Trophoblast cell (in vitro differentiated cells and primary cell): ENCODE measurements at regions not wholly inside any gene's neighbourhood (a gene's known extent, or its start where the extent isn't known, plus 50 kb on each side); places are given as distances from the start of the nearest gene placed in this dataset.

Experiments
- DNase-seq, 2 donors: peaks; one replicate each; pipeline ENCODE4 v3.0.0-alpha.2; 2016
- H2AFZ ChIP-seq: 2 replicates; pipeline ENCODE4 v1.6.1; 2013; ENCODE audit warnings: low read length, moderate library complexity, mild to moderate bottlenecking; ENCODE audit not compliant: insufficient read depth, poor library complexity
- H2AK5ac ChIP-seq: 2 replicates; pipeline ENCODE4 v1.6.1; 2013; ENCODE audit warnings: mild to moderate bottlenecking, low read length
- H2BK120ac ChIP-seq: 2 replicates; pipeline ENCODE4 v1.6.1; 2013; ENCODE audit warnings: low read length, mild to moderate bottlenecking, moderate library complexity; ENCODE audit not compliant: insufficient read depth, poor library complexity
- H2BK12ac ChIP-seq: 2 replicates; pipeline ENCODE4 v1.6.1; 2013; ENCODE audit warnings: mild to moderate bottlenecking, low read length, moderate library complexity
- H2BK5ac ChIP-seq: 2 replicates; pipeline ENCODE4 v1.6.1; 2013; ENCODE audit warnings: low read length, low read depth, moderate library complexity, mild to moderate bottlenecking; ENCODE audit not compliant: poor library complexity
- H3K14ac ChIP-seq: 2 replicates; pipeline ENCODE4 v1.6.1; 2013; ENCODE audit warnings: mild to moderate bottlenecking, low read length
- H3K18ac ChIP-seq: 2 replicates; pipeline ENCODE4 v1.6.1; 2013; ENCODE audit warnings: mild to moderate bottlenecking, low read length
- H3K23ac ChIP-seq: 2 replicates; pipeline ENCODE4 v1.6.1; 2013; ENCODE audit warnings: low read length
- H3K27ac ChIP-seq: 2 replicates; pipeline ENCODE4 v1.5.1; 2013; ENCODE audit warnings: low read depth, mild to moderate bottlenecking, inconsistent platforms, low read length, moderate library complexity
- H3K27me3 ChIP-seq: 2 replicates; pipeline ENCODE4 v1.6.1; 2013; ENCODE audit warnings: inconsistent platforms, mild to moderate bottlenecking, low read length, moderate library complexity; ENCODE audit not compliant: insufficient read depth
- H3K36me3 ChIP-seq, 2 experiments: 1 replicate in 1 of 2; 2 replicates in 1 of 2; pipeline ENCODE4 v1.6.1; 2013; ENCODE audit warnings: low read length in 2 of 2, mild to moderate bottlenecking in 2 of 2, moderate library complexity in 1 of 2; ENCODE audit not compliant: insufficient read depth in 2 of 2, control insufficient read depth in 1 of 2
- H3K4ac ChIP-seq: 2 replicates; pipeline ENCODE4 v1.6.1; 2013; ENCODE audit warnings: low read depth, mild to moderate bottlenecking, low read length, moderate library complexity
- H3K4me1 ChIP-seq, 2 experiments: 1 replicate in 1 of 2; 2 replicates in 1 of 2; pipeline ENCODE4 v1.6.1; 2013; ENCODE audit warnings: low read length in 2 of 2, mild to moderate bottlenecking in 2 of 2, moderate library complexity in 1 of 2; ENCODE audit not compliant: insufficient read depth in 2 of 2, control insufficient read depth in 1 of 2
- H3K4me2 ChIP-seq: 2 replicates; pipeline ENCODE4 v1.6.1; 2013; ENCODE audit warnings: inconsistent platforms, mild to moderate bottlenecking, low read length, moderate library complexity
- H3K4me3 ChIP-seq: 2 replicates; pipeline ENCODE4 v1.5.1; 2013; ENCODE audit warnings: mild to moderate bottlenecking, low read depth, low read length, inconsistent platforms
- H3K79me1 ChIP-seq: one replicate; pipeline ENCODE4 v1.6.1; 2013; ENCODE audit warnings: low read length
- H3K79me2 ChIP-seq: 2 replicates; pipeline ENCODE4 v1.6.1; 2013; ENCODE audit warnings: low read length, mild to moderate bottlenecking; ENCODE audit not compliant: control insufficient read depth, insufficient read depth, poor library complexity
- H3K9ac ChIP-seq: 2 replicates; pipeline ENCODE4 v1.6.1; 2013; ENCODE audit warnings: mild to moderate bottlenecking, low read length
- H3K9me3 ChIP-seq: 2 replicates; pipeline ENCODE4 v1.6.1; 2013; ENCODE audit warnings: low read depth, mild to moderate bottlenecking, control low read depth, inconsistent platforms, low read length; ENCODE audit not compliant: insufficient read depth
- H4K12ac ChIP-seq: 2 replicates; pipeline ENCODE4 v1.6.1; 2013; ENCODE audit warnings: low read depth, mild to moderate bottlenecking, low read length, moderate library complexity
- H4K8ac ChIP-seq: 2 replicates; pipeline ENCODE4 v1.6.1; 2013; ENCODE audit warnings: low read depth, mild to moderate bottlenecking, low read length, moderate library complexity
- H4K91ac ChIP-seq: one replicate; pipeline ENCODE4 v1.6.1; 2013; ENCODE audit warnings: low read depth, mild to moderate bottlenecking, low read length, moderate library complexity
- WGBS: extraction: QIAGEN DNeasy Blood & Tissue Kit; methylation state at CpG from one replicate; pipeline ENCODE4 v1.1.7; 2013; ENCODE audit warnings: missing lambda C conversion rate; ENCODE audit not compliant: insufficient read length, insufficient coverage; ENCODE audit errors: extremely low coverage; 5-methylcytosine and 5-hydroxymethylcytosine counted together

- no peak for DNase-seq
- Histone ChIP-seq H4K91ac (no peak overlapping the region), H3K36me3 (peaks cover 0 to 1% of the 10 kb centered on the region in 2 experiments), H3K4me1 (peaks cover 0 to 2% of the 10 kb centered on the region in 2 experiments), H3K79me2 (no peaks in the 10 kb centered on the region), H2BK12ac (no peak overlapping the region), H3K4ac (no peak overlapping the region), H3K79me1 (no peaks in the 10 kb centered on the region), H4K8ac (no peak overlapping the region), H3K14ac (no peak overlapping the region), H3K9ac (no peak overlapping the region), H3K4me2 (no peak overlapping the region), H2BK5ac (no peak overlapping the region), H3K27me3 (no peaks in the 10 kb centered on the region), H3K27ac (no peak overlapping the region), H3K18ac (no peak overlapping the region), H2BK120ac (no peak overlapping the region), H2AK5ac (no peak overlapping the region), H3K9me3 (no peaks in the 10 kb centered on the region), H3K4me3 (no peak overlapping the region), H3K23ac (no peak overlapping the region), H4K12ac (no peak overlapping the region), H2AFZ (no peak overlapping the region)
- WGBS: no CpG with 5 or more reads among the region's 2 CpGs
These were observed 88.0 kb upstream of the ROPN1 start for GRCh38 chr3:124079912-124080276.

- no peak overlapping the region for H4K8ac ChIP-seq
- H3K9ac ChIP-seq: no peak overlapping the region
- H4K91ac ChIP-seq: no peak overlapping the region
- H2BK5ac ChIP-seq: no peak overlapping the region
- H3K4me2 ChIP-seq: no peak overlapping the region
- no peak overlapping the region for H2AFZ ChIP-seq
- no peak overlapping the region for H3K18ac ChIP-seq
- H3K4me3 ChIP-seq: no peak overlapping the region
- H3K27me3 ChIP-seq: no peaks in the 10 kb centered on the region
- DNase-seq: no peak
- H3K79me2 ChIP-seq: no peaks in the 10 kb centered on the region
- H3K14ac ChIP-seq: no peak overlapping the region
- no peak overlapping the region for H3K27ac ChIP-seq
- peaks cover 0 to 2% of the 10 kb centered on the region in 2 experiments for H3K4me1 ChIP-seq
- H2BK120ac ChIP-seq: no peak overlapping the region
- WGBS: no CpG with 5 or more reads among the region's 2 CpGs
- no peaks in the 10 kb centered on the region for H3K9me3 ChIP-seq
- H2AK5ac ChIP-seq: no peak overlapping the region
- no peak overlapping the region for H3K23ac ChIP-seq
- H2BK12ac ChIP-seq: no peak overlapping the region
- no peaks in the 10 kb centered on the region for H3K79me1 ChIP-seq
- H4K12ac ChIP-seq: no peak overlapping the region
- H3K4ac ChIP-seq: no peak overlapping the region
- peaks cover 0 to 1% of the 10 kb centered on the region in 2 experiments for H3K36me3 ChIP-seq
These were observed 90.4 kb upstream of the ROPN1 start for GRCh38 chr3:124082343-124082742.

GRCh38 chr3:124084022-124084881 lies 92.3 kb upstream of the ROPN1 start:
- no peak for DNase-seq
- Histone ChIP-seq H3K79me1 (no peaks in the 10 kb centered on the region), H3K14ac (no peak overlapping the region), H3K18ac (no peak overlapping the region), H2AFZ (no peak overlapping the region), H3K4me2 (no peak overlapping the region), H3K23ac (no peak overlapping the region), H3K9ac (no peak overlapping the region), H3K4me1 (no peaks in the 10 kb centered on the region), H2AK5ac (no peak overlapping the region), H3K4me3 (no peak overlapping the region), H3K27ac (no peak overlapping the region), H3K27me3 (no peaks in the 10 kb centered on the region), H3K36me3 (peaks cover 1 to 2% of the 10 kb centered on the region in 2 experiments), H2BK12ac (no peak overlapping the region), H3K79me2 (no peaks in the 10 kb centered on the region), H4K8ac (no peak overlapping the region), H4K91ac (no peak overlapping the region), H3K9me3 (no peaks in the 10 kb centered on the region), H4K12ac (no peak overlapping the region), H2BK120ac (no peak overlapping the region), H2BK5ac (no peak overlapping the region), H3K4ac (no peak overlapping the region)
- WGBS: no CpG with 5 or more reads among the region's 7 CpGs

- Histone ChIP-seq H3K27me3 (no peaks in the 10 kb centered on the region), H3K9ac (no peak overlapping the region), H3K4me2 (no peak overlapping the region), H3K14ac (no peak overlapping the region), H3K18ac (no peak overlapping the region), H3K4ac (no peak overlapping the region), H2BK120ac (no peak overlapping the region), H4K91ac (no peak overlapping the region), H3K4me1 (no peaks in the 10 kb centered on the region), H3K79me2 (no peaks in the 10 kb centered on the region), H2BK5ac (no peak overlapping the region), H3K27ac (no peak overlapping the region), H3K23ac (no peak overlapping the region), H4K12ac (no peak overlapping the region), H3K9me3 (no peaks in the 10 kb centered on the region), H2AFZ (no peak overlapping the region), H3K79me1 (no peaks in the 10 kb centered on the region), H3K36me3 (peaks cover 1 to 2% of the 10 kb centered on the region in 2 experiments), H2BK12ac (no peak overlapping the region), H3K4me3 (no peak overlapping the region), H2AK5ac (no peak overlapping the region), H4K8ac (no peak overlapping the region)
- WGBS: no CpG with 5 or more reads among the region's 2 CpGs
- DNase-seq: no peak
These were observed 96.9 kb upstream of the ROPN1 start for GRCh38 chr3:124088801-124089200.
